Stomach smooth muscle (tissue), 2 donors: ENCODE measurements at regions not wholly inside any gene's neighbourhood (a gene's known extent, or its start where the extent isn't known, plus 50 kb on each side); places are given as distances from the start of the nearest gene placed in this dataset.

ENCODE experiments used
- H3K27ac ChIP-seq: one replicate; pipeline ENCODE4 v1.7.0; 2013; ENCODE audit warnings: mild to moderate bottlenecking, low read length, inconsistent platforms
- H3K27me3 ChIP-seq, 2 donors: one replicate each; pipeline ENCODE4 v1.7.0; 2013; ENCODE audit warnings: low read length in 2 of 2; ENCODE audit not compliant: insufficient read depth in 2 of 2, control insufficient read depth in 1 of 2
- H3K36me3 ChIP-seq, 2 donors: one replicate each; pipeline ENCODE4 v1.7.0; 2013; ENCODE audit warnings: low read length in 2 of 2; ENCODE audit not compliant: control insufficient read depth in 2 of 2, insufficient read depth in 2 of 2
- H3K4me1 ChIP-seq: one replicate; pipeline ENCODE4 v1.7.0; 2013; ENCODE audit warnings: low read length; ENCODE audit not compliant: control insufficient read depth, insufficient read depth
- H3K4me3 ChIP-seq, 2 donors: one replicate each; pipeline ENCODE4 v1.7.0; 2013; ENCODE audit warnings: low read length in 2 of 2
- H3K9ac ChIP-seq, 2 donors: one replicate each; pipeline ENCODE4 v1.7.0; 2013; ENCODE audit warnings: low read length in 2 of 2, mild to moderate bottlenecking in 1 of 2
- H3K9me3 ChIP-seq, 2 donors: one replicate each; pipeline ENCODE4 v1.7.0; 2013; ENCODE audit warnings: low read length in 2 of 2; ENCODE audit not compliant: control insufficient read depth in 2 of 2
- donor health status: healthy.
- donor health status: Pancreatic carcinoma.

- Histone ChIP-seq H3K4me3 (no peak overlapping the region), H3K9me3 (no peaks in the 10 kb centered on the region), H3K9ac (no peak overlapping the region), H3K27ac (no peak overlapping the region), H3K36me3 (no peaks in the 10 kb centered on the region), H3K4me1 (no peaks in the 10 kb centered on the region), H3K27me3 (peaks cover 0 to 3% of the 10 kb centered on the region in 2 donors)
Measured at GRCh38 chr13:109529964-109530363, 256.4 kb downstream of the IRS2 start.

- H3K36me3 ChIP-seq = no peaks in the 10 kb centered on the region
- no peaks in the 10 kb centered on the region for H3K9me3 ChIP-seq
- no peaks in the 10 kb centered on the region for H3K4me1 ChIP-seq
- no peak overlapping the region for H3K4me3 ChIP-seq
- H3K27me3 ChIP-seq = peaks cover 0 to 6% of the 10 kb centered on the region in 2 donors
- H3K9ac ChIP-seq = no peak overlapping the region
- no peak overlapping the region for H3K27ac ChIP-seq
Measured at GRCh38 chr13:109521719-109522118, 264.7 kb downstream of the IRS2 start.

GRCh38 chr13:109517517-109517916, 268.9 kb downstream of the IRS2 start:
- H3K4me1 ChIP-seq = no peaks in the 10 kb centered on the region
- H3K9me3 ChIP-seq = no peaks in the 10 kb centered on the region
- no peak overlapping the region for H3K27ac ChIP-seq
- H3K4me3 ChIP-seq = no peak overlapping the region
- H3K9ac ChIP-seq = no peak overlapping the region
- no peaks in the 10 kb centered on the region for H3K36me3 ChIP-seq
- no peaks in the 10 kb centered on the region for H3K27me3 ChIP-seq

- Histone ChIP-seq H3K9ac (no peak overlapping the region), H3K27me3 (no peaks in the 10 kb centered on the region), H3K4me3 (no peak overlapping the region), H3K4me1 (no peaks in the 10 kb centered on the region), H3K9me3 (no peaks in the 10 kb centered on the region), H3K36me3 (no peaks in the 10 kb centered on the region), H3K27ac (no peak overlapping the region)
Measured at GRCh38 chr13:109516186-109516585, 270.2 kb downstream of the IRS2 start.

- Histone ChIP-seq H3K9ac (no peak overlapping the region), H3K4me3 (no peak overlapping the region), H3K4me1 (no peaks in the 10 kb centered on the region), H3K9me3 (no peaks in the 10 kb centered on the region), H3K27ac (no peak overlapping the region), H3K27me3 (no peaks in the 10 kb centered on the region), H3K36me3 (no peaks in the 10 kb centered on the region)
Measured at GRCh38 chr13:109510013-109510412, 276.4 kb downstream of the IRS2 start.

GRCh38 chr13:109509154-109509900, 277.1 kb downstream of the IRS2 start:
- no peaks in the 10 kb centered on the region for H3K4me1 ChIP-seq
- H3K27me3 ChIP-seq = no peaks in the 10 kb centered on the region
- H3K36me3 ChIP-seq = no peaks in the 10 kb centered on the region
- no peak overlapping the region for H3K9ac ChIP-seq
- no peak overlapping the region for H3K4me3 ChIP-seq
- no peak overlapping the region for H3K27ac ChIP-seq
- H3K9me3 ChIP-seq = no peaks in the 10 kb centered on the region

- no peaks in the 10 kb centered on the region for H3K27me3 ChIP-seq
- H3K27ac ChIP-seq = no peak overlapping the region
- H3K9ac ChIP-seq = no peak overlapping the region
- no peaks in the 10 kb centered on the region for H3K4me1 ChIP-seq
- no peaks in the 10 kb centered on the region for H3K9me3 ChIP-seq
- H3K36me3 ChIP-seq = no peaks in the 10 kb centered on the region
- H3K4me3 ChIP-seq = no peak overlapping the region
Measured at GRCh38 chr13:109500146-109500773, 286.1 kb downstream of the IRS2 start.

GRCh38 chr13:109497917-109498316, 288.5 kb downstream of the IRS2 start:
- H3K9me3 ChIP-seq = no peaks in the 10 kb centered on the region
- H3K4me3 ChIP-seq = no peak overlapping the region
- no peak overlapping the region for H3K27ac ChIP-seq
- H3K36me3 ChIP-seq = no peaks in the 10 kb centered on the region
- no peaks in the 10 kb centered on the region for H3K27me3 ChIP-seq
- H3K9ac ChIP-seq = no peak overlapping the region
- no peaks in the 10 kb centered on the region for H3K4me1 ChIP-seq

- no peak overlapping the region for H3K27ac ChIP-seq
- H3K27me3 ChIP-seq = no peaks in the 10 kb centered on the region
- no peaks in the 10 kb centered on the region for H3K4me1 ChIP-seq
- no peak overlapping the region for H3K9ac ChIP-seq
- no peak overlapping the region for H3K4me3 ChIP-seq
- no peaks in the 10 kb centered on the region for H3K9me3 ChIP-seq
- no peaks in the 10 kb centered on the region for H3K36me3 ChIP-seq
Measured at GRCh38 chr13:109496216-109496615, 290.2 kb downstream of the IRS2 start.

GRCh38 chr13:109494925-109495369, 291.4 kb downstream of the IRS2 start:
- no peaks in the 10 kb centered on the region for H3K9me3 ChIP-seq
- H3K9ac ChIP-seq = no peak overlapping the region
- H3K36me3 ChIP-seq = no peaks in the 10 kb centered on the region
- H3K4me1 ChIP-seq = no peaks in the 10 kb centered on the region
- peak overlapping the region in 1 of 2 donors; percentile 9 for H3K4me3 ChIP-seq
- H3K27ac ChIP-seq = no peak overlapping the region
- H3K27me3 ChIP-seq = no peaks in the 10 kb centered on the region

GRCh38 chr13:109485136-109485794, 301.1 kb downstream of the IRS2 start:
- H3K27ac ChIP-seq = no peak overlapping the region
- no peaks in the 10 kb centered on the region for H3K27me3 ChIP-seq
- no peaks in the 10 kb centered on the region for H3K4me1 ChIP-seq
- H3K4me3 ChIP-seq = no peak overlapping the region
- H3K9ac ChIP-seq = no peak overlapping the region
- no peaks in the 10 kb centered on the region for H3K36me3 ChIP-seq
- H3K9me3 ChIP-seq = no peaks in the 10 kb centered on the region
